HG03354 (cell line): ENCODE measurements at regions not wholly inside any gene's neighbourhood (a gene's known extent, or its start where the extent isn't known, plus 50 kb on each side); places are given as distances from the start of the nearest gene placed in this dataset.
"Not testable (repeated sequence)": the region's sequence is repeated elsewhere in the genome, so short reads cannot be mapped to it uniquely, and the experiment has no call there.

Source experiments
- ATAC-seq: cut with Tn5 transposase; IDR thresholded peaks from one replicate; pipeline ENCODE4 v1.9.1; 2021; ENCODE audit warnings: mild to moderate bottlenecking; ENCODE audit not compliant: unreplicated experiment, poor library complexity, severe bottlenecking

- no peak for ATAC-seq
These were observed 72.6 kb downstream of the ISX start for GRCh38 chr22:35138521-35138920.

GRCh38 chr22:35140879-35141745 lies 75.2 kb downstream of the ISX start:
- no peak for ATAC-seq

- no peak for ATAC-seq
These were observed 82.4 kb downstream of the ISX start for GRCh38 chr22:35148381-35148780.

GRCh38 chr22:35148866-35149548 lies 83.0 kb downstream of the ISX start:
- no peak for ATAC-seq

- peak; percentile 64 for ATAC-seq
These were observed 84.5 kb downstream of the ISX start for GRCh38 chr22:35150183-35151107.

- no peak for ATAC-seq
These were observed 86.4 kb downstream of the ISX start for GRCh38 chr22:35152316-35152715.

GRCh38 chr22:35154937-35155387 lies 89.0 kb downstream of the ISX start:
- no peak for ATAC-seq

GRCh38 chr22:35155403-35156025 lies 89.6 kb downstream of the ISX start:
- no peak for ATAC-seq

GRCh38 chr22:35156945-35157344 lies 91.0 kb downstream of the ISX start:
- ATAC-seq: no peak

- no peak for ATAC-seq
These were observed 92.4 kb downstream of the ISX start for GRCh38 chr22:35158336-35158735.

- no peak for ATAC-seq
These were observed 93.4 kb downstream of the ISX start for GRCh38 chr22:35159343-35159742.

GRCh38 chr22:35160268-35160667 lies 94.3 kb downstream of the ISX start:
- ATAC-seq: no peak

GRCh38 chr22:35165896-35166295 lies 91.4 kb upstream of the HMGXB4 start:
- ATAC-seq: not testable (repeated sequence)

- no peak for ATAC-seq
These were observed 86.3 kb upstream of the HMGXB4 start for GRCh38 chr22:35170716-35171697.

- ATAC-seq: no peak
These were observed 84.9 kb upstream of the HMGXB4 start for GRCh38 chr22:35172442-35172841.

GRCh38 chr22:35173655-35174054 lies 83.6 kb upstream of the HMGXB4 start:
- ATAC-seq: no peak

GRCh38 chr22:35174401-35175038 lies 82.8 kb upstream of the HMGXB4 start:
- ATAC-seq: no peak

- ATAC-seq: no peak
These were observed 81.9 kb upstream of the HMGXB4 start for GRCh38 chr22:35175392-35175791.
